Astrocyte of the hippocampus (primary cell): ENCODE measurements at regions not wholly inside any gene's neighbourhood (a gene's known extent, or its start where the extent isn't known, plus 50 kb on each side); places are given as distances from the start of the nearest gene placed in this dataset.

Experiments
- DNase-seq: peaks from one replicate; pipeline ENCODE4 v3.0.0; 2011; ENCODE audit warnings: low read depth, low spot score

DNA sequence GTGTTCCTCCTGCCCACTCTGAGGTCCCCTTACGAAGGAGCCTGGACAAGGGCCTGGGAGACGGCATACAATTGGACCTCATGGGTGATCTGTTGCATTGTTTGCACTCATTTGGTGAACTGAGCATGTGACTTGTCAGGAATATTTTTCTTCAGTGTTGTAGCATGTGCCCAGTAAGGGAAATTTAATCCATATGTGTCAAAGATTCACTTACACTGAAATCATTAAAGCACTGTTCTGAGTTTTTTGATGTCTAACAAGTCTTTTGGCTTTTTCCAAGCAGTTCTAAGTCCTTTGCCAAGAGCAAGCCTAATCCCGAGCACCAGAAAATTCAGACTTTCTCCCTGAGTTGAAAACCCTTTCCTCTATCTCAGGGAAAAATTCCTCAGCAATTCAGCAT lies 61.6 kb upstream of the RPS23 start:
- no peak for DNase-seq

DNA sequence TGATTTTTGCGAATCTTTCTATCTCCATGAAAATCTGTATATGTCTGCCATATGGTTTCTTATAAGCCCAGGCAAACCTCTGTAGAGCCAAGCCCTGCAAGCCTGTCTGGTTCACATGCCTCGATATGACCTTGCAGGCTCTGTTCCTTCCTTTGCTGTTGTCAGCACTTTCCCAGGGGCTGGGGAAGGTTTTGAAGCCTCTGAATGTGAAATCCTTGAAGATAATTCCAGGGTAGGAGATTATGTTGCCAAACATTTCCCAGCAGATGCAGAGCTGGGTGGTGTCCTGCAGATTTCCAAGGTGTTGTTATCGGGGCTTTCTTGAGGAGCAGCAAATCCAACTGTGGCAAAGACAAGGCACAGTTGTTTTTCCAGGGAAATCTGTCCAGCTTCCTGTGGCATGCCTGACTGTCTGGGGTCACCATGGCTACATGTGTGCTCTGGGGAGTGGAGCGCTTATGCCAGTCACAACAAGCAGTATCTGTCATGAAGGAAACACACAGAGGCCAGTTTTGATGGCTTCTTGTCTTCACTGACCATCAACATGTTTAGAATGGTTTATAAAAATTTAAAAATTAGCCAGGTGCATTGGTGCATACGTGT lies 60.7 kb upstream of the RPS23 start:
- no peak for DNase-seq

DNA sequence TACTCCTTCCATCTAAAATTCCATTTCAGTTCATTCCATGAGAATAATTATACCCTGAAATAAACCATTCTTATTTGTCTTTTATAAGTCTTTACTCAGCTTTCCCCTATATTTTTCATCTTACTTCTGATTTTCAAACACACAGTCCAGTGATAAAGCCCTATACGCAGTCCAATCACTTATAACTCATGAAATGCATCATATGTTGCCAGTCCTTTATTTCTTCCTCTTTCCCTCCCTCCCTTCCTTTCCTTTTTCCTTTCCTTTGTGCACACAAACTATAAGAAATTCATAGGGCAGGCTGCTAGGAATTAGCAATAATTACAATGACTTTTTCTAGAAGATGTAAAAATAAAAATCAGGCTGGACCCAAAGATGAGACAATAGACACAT lies 58.8 kb upstream of the RPS23 start:
- no peak for DNase-seq

DNA sequence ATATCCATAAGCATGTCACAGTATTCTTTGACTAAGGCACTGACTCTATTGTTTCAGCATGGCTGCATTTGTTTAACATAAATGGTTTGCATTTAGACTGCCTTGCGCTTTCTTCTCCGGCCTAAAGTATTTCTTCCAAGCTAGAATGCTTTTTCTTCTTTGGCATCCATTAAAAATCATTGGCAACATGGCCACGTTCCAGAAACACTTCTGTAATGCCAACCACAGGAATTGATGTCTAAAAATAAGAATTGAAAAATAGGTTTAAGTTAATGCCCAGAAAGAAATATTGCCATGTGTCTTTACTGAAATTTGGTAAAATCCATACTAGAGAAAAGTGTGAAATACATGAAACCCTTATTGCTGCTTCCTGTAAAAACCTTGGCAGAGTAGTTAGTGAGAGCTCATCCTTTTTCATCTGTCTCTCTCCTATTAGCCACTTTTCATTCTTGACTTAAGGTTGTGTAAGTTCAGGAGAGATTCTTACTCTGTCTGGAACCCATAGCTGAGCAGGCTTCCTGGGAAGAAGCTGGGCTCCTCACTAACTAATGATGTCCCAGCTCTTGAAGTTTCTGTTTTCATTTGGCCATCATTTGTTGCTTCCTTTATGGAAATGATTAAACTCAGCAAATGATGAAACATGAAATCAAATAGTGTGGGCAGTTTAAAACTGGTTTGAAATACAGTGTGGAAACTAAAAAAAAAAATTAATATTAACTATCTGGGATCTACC lies 58.2 kb upstream of the RPS23 start:
- no peak for DNase-seq

DNA sequence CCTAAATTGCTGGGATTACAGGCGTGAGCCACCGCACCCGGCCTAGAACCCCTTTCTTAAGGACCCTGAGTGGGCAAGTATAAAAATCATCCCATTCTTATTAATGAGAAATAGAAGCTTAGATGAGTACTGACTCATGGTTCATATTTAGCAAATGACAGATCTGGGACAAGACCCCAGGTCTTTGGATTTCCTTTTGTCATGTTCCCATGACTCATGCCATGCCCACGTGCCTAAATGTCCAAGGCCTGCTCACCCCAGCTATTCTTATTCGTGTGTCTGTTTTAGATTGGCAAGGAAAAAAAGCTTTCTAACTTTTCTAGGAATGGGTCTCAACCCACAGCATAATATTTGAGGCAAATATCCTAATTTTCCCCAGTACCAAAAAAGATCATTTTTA lies 57.7 kb upstream of the RPS23 start:
- peak; percentile 43 for DNase-seq

DNA sequence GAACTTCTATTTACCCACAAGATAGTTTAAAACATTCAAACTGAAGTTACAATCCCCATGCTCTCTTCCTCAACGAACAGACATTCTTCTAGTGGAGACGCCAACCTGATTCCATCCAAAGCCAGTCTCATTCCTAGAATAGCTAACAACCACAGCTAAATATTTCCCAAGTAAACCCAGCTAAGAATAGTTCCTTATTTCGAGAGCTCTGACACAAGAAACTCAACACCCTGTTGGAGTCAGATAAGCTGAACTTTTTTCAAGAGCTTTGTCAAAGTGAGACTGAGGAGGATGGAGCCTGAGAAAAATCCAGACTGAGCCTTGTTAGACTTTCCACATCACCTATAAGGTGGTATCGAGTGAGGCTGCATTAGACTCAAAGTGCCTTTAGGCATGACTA lies 56.7 kb upstream of the RPS23 start:
- DNase-seq, result peak; percentile 91

DNA sequence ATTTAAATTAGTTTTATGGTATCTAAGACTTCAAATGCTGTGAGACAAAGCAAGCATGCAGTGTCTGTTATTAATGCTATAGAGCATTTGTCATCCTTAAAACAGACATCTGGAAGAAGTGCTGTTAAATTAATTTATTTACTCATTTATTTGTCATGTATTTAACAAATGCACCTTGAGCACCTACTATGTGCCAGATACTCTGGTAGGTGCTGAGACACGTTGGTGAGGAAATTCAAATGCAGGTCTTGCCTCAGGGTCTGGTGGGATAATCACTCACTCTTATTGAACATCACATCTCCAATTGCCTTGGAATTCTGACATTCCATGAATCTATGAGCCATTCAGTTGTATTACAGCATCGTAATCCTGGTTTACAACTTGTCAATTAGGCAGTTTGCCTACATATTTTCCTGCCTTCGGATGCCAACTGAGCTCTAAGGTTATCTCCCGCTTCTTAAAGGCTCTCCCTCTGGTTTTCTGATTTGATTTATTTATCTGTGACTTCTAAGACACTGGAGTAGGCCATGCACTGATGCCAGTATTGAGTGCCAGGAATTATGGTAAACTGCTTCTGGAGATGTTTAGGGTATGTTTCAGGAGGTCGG lies 56.0 kb upstream of the RPS23 start:
- peak; percentile 46 for DNase-seq

DNA sequence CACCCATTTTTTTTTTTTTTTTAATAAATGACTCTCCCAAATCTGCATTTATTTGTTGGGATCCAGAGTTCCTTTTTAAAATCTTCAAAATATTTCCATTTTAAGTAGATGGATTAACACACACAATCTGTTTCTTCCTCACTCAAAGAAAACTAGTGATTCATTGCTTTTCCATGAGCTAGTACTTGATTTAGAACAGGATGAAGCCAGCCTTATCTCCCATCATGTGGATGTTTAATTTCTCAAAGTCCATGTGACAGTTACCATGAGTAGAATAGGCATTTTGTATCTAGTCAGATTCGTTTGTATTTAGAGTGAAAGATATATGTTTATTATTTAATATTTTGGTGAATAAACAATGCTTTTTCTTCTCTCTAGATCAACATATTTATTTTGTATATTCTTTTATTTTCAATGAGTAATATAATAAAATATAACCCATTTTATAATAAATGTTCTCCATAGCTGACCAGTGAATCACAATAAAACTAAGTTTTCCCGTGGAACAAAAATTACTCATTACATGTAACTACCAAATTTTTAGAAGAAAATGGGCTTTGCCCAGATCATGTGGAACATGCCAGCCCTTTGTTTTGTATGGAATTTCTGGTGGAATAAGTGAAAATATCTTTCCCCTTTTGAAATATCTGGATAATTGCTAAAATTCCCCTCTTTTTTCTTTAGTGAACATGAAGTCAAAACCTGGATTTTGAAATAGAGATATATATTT lies 54.9 kb upstream of the RPS23 start:
- DNase-seq, result peak; percentile 11

DNA sequence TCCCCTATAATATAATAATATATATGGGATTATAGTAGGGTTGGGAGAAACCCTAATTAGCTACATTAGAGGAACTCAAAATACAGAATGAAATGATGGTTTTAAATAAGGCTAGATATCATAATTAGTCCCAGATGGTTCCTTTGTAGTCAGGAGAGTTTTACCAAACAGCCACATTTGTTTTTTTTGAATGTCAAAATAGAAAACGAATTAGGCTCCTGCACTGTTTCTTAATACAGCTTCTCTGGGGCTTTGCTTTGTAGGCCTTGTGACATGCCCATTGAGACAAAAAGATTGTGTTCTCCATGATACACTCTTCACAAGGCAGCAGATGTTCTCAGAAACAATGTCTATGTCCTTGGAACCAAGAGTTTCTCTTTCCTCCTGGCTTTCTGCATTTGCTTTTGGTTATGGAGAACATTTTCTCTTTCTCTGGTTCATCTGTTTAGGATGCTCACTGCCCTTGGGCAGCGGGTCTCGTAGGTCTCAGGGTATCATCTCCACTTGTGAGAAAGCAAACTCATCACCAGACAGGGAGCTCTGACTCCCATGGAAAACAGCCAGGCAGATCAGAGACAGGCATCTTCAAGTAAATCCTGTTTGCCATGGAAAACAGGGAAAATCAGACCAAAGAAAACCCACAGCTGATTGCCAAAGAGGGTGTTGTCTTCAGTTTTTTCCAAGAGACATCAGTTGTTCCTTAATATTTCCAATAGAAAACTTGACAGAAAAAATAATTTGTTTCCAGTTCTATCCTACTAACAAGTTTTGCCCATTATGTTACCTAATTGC lies 54.1 kb upstream of the RPS23 start:
- DNase-seq, result no peak

DNA sequence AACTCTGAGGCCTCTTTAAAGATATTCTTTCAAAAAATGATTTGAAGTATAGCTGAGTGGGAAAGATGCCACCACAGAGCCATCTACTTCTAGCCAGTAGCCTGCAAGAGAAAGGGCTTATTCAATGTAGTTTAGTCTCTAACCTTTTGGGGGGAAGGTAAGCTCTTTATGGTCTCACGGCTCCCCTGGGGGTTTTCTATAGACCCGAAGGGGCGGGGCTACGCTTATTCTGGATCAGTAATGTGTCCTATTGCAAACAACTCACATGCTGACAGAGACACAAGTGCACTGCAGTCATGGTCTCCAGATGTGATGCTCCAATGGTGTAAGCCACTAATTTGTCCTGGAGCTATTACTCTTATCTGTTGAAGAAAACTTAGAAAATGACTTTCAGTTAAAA lies 53.4 kb upstream of the RPS23 start:
- DNase-seq, result no peak

DNA sequence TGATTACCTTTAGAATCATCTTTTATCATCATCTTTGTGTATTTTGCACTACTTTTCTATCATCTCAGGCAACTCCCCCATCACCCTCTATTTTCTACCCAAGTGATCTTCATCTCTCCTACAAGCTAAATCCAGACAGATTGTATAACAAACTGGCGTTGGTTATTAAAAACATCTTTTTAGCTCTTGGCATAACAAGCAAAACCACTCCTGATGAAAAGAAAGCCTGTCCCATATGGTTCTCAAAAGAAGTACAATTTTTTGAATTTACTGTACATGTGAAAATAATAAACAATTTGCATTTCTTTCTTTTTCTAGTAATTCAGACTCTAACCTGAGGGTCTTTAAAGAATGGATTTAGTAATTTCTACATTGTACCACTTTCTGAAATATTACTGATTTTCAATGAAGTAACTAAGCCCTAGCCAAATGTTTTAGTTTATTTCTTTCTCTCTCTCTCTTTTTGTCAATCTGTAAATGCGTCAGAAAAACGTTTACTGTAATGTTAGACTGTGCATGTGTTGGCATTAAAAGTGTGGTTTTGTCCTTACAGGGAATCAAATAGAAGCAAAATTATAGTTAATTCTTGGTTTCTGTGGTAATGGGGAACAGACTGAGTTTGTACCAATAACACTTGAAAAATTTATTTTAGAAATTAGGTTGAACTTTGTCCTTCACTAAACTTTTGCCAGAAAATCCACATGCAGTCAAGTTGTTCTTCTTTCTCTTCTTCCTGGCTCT lies 52.5 kb upstream of the RPS23 start:
- DNase-seq, result no peak

DNA sequence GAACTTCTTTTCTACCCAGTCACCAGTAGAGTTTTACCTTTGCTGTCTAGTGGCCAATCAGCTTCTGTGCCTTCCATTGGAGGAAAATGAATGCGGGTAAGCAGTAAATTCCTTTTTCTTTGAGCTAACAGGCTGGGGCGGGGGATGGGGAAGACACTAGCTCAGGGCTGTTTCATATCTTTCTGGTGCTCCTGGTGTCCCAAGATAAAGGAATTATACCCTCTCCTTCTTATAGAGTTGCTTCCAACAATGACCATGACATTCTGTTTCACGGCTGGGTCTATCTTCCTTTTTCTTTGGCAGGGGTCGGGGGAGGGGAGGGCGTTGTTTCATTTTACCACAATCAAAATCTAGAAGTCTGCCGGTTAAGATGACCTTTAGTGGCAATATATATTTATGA lies 51.2 kb upstream of the RPS23 start:
- DNase-seq, result no peak
